Gastrocnemius medialis (tissue), 4 donors: ENCODE measurements at regions not wholly inside any gene's neighbourhood (a gene's known extent, or its start where the extent isn't known, plus 50 kb on each side); places are given as distances from the start of the nearest gene placed in this dataset.

Experiments
- ATAC-seq, 2 donors: fragments of 150-250 bp; one replicate each; pipeline ENCODE4 v1.9.1; 2016
- DNase-seq, 2 donors: peaks; one replicate each; pipeline ENCODE4 v3.0.0-alpha.2; 2019
- H3K27ac ChIP-seq, 4 donors: fragments of 200-600 bp; sonication (generic); 1 replicate in 1 of 4; 2 replicates in 3 of 4; pipeline ENCODE4 v1.5.1; 2016 to 2018; ENCODE audit warnings: mild to moderate bottlenecking in 2 of 4, moderate library complexity in 1 of 4
- H3K27me3 ChIP-seq, 3 donors: fragments of 200-600 bp; sonication (generic) in 2 of 3; 1 replicate in 1 of 3; 2 replicates in 2 of 3; pipeline versions ENCODE4 v1.5.1 to v1.6.0; 2016 to 2019; ENCODE audit warnings: mild to moderate bottlenecking in 1 of 3, moderate library complexity in 1 of 3
- H3K36me3 ChIP-seq, 2 donors: fragments of 200-600 bp; sonication (generic) in 1 of 2; one replicate each; pipeline ENCODE4 v1.5.1; 2017 to 2018
- H3K4me1 ChIP-seq, 2 donors: fragments of 200-600 bp; sonication (generic) in 1 of 2; one replicate each; pipeline ENCODE4 v1.5.1; 2016 to 2017; ENCODE audit warnings: mild to moderate bottlenecking in 2 of 2
- H3K4me3 ChIP-seq, 4 donors: fragments of 200-600 bp; sonication (generic) in 3 of 4; 1 replicate in 1 of 4; 2 replicates in 3 of 4; pipeline ENCODE4 v1.5.1; 2016 to 2019; ENCODE audit warnings: mild to moderate bottlenecking in 2 of 4
- H3K9me3 ChIP-seq, 3 donors: fragments of 200-600 bp; sonication (generic) in 2 of 3; 1 replicate in 1 of 3; 2 replicates in 2 of 3; pipeline ENCODE4 v1.5.1; 2016 to 2019
- POLR2A ChIP-seq, 2 donors: fragments of 450-650 bp; IDR thresholded peaks; one replicate each; pipeline ENCODE4 v1.6.1; 2017; ENCODE audit warnings: antibody characterized with exemption in 2 of 2, mild to moderate bottlenecking in 2 of 2, moderate library complexity in 2 of 2
- in situ Hi-C, 4 donors: fragments of 200-750 bp; cut with MboI; loops; one replicate each; pipeline versions ENCODE4 v1.15.0 to v1.8.0; 2017; ENCODE audit warnings: low sequenced_read_pairs in 4 of 4
- intact Hi-C: fragments of 100-400 bp; cut with DNase I; formaldehyde crosslinking; loops from one replicate; pipeline ENCODE4 v1.15.1; 2023; ENCODE audit warnings: low total_unique reads
- TF ChIP-seq, protein P1 (sequence below), 5 experiments: fragments of 450-650 bp in 3 of 5; fragments of 200-600 bp in 2 of 5; sonication (generic) in 2 of 5; IDR thresholded peaks in 4 of 5; conservative IDR thresholded peaks in 1 of 5; 1 replicate in 4 of 5; 2 replicates in 1 of 5; pipeline ENCODE4 v1.5.1; 2016 to 2019; ENCODE audit warnings: antibody characterized with exemption in 5 of 5, mild to moderate bottlenecking in 3 of 5, moderate library complexity in 3 of 5

DNA sequence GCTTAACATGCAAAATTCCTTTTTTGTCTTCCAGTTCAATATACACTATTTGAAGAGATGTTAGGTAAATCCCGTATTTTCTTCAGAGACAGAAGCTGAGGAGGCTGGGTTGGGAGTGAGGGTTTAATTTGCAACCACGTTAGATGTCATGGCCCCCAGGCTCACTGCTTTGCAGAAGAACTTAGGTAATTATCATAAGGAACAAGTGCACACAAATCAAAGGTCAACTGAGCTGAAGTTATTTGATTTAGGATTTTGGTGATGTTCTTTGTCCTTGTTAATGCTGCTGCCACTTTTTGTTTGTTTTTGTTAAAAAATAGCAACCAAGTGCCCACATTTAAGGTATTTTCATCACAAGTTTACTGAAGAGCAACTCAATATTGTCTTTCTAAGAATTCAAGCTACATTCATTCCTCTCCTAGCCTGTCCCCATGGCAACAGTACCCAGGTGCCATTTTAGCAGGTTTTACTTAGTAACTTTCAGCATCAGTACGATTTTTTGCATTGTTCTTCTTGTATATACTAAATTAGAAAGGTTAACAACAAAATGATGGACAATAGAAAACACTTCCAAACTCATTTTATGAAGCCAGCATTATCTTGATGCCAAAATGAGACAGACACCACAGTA, 62.9 kb upstream of the NDUFV2 start:
- Histone ChIP-seq H3K27ac (no peak overlapping the region), H3K27me3 (no peaks in the 10 kb centered on the region), H3K9me3 (no peaks in the 10 kb centered on the region), H3K36me3 (no peaks in the 10 kb centered on the region), H3K4me1 (no peaks in the 10 kb centered on the region), H3K4me3 (no peak overlapping the region)
- intact Hi-C loops (no loop called here), in situ Hi-C loops (no loop called here)
- TF ChIP-seq, protein P1, sequence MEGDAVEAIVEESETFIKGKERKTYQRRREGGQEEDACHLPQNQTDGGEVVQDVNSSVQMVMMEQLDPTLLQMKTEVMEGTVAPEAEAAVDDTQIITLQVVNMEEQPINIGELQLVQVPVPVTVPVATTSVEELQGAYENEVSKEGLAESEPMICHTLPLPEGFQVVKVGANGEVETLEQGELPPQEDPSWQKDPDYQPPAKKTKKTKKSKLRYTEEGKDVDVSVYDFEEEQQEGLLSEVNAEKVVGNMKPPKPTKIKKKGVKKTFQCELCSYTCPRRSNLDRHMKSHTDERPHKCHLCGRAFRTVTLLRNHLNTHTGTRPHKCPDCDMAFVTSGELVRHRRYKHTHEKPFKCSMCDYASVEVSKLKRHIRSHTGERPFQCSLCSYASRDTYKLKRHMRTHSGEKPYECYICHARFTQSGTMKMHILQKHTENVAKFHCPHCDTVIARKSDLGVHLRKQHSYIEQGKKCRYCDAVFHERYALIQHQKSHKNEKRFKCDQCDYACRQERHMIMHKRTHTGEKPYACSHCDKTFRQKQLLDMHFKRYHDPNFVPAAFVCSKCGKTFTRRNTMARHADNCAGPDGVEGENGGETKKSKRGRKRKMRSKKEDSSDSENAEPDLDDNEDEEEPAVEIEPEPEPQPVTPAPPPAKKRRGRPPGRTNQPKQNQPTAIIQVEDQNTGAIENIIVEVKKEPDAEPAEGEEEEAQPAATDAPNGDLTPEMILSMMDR (IDR thresholded peaks at IDR 0.05 in 4 of 5, conservative IDR thresholded peaks at IDR 0.05 in 1 of 5) = no peak
- no peak for TF ChIP-seq POLR2A (IDR thresholded peaks at IDR 0.05)
- DNase-seq = no peak
- ATAC-seq = no peak

DNA sequence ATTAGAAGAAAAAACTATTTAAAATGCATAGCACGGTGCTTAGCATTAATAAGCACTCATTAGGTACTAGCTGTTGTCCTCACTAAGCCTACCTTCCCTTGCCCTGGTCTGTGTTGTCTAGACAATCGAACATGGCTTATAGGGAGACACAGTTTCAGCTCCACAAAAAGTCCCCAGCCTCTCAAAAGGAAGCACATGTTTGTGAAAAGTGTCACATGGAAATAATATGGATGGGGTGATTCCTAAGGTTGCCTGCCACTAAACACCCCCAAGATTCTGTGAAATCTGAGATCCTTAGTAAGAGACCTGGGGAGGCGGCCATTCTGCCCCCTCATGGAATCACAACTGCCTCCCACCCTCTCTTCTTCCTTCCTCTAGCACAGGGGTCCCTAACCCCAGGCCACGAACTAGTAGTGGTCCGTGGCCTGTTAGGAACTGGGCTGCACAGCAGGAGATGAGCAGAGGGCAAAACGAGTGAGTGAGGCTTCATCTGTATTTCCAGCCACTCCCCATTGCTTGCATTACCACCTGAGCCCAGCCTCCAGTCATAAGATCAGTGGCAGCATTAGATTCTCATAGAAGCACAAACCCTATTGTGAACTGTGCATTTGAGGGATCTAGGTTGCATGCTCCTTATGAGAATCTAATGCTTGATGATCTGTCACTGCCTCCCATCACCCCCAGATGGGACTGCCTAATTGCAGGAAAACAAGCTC, 59.6 kb upstream of the NDUFV2 start:
- no peak overlapping the region for H3K4me3 ChIP-seq

DNA sequence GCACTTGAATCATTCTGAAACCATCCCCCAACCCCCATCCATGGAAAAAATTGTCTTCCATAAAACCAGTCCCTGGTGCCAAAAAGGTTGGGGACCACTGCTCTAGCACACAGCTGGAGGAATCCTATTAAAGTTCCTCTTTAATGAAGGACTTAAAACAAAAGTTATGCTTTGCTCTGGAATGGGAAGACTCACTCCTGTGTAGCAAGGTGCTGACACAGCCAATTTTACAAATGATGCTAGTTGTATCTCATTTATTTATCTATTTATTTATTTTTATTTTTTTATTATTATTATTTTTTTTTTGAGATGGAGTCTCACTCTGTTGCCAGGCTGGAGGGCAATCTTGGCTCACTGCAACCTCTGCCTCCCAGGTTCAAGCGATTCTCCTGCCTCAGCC, 58.9 kb upstream of the NDUFV2 start:
- TF ChIP-seq, protein P1 (IDR thresholded peaks at IDR 0.05 in 4 of 5, conservative IDR thresholded peaks at IDR 0.05 in 1 of 5) = no peak
- TF ChIP-seq POLR2A (IDR thresholded peaks at IDR 0.05) = no peak
- Histone ChIP-seq H3K4me3 (no peak overlapping the region), H3K9me3 (no peaks in the 10 kb centered on the region), H3K27ac (no peak overlapping the region), H3K27me3 (no peaks in the 10 kb centered on the region), H3K4me1 (no peaks in the 10 kb centered on the region), H3K36me3 (no peaks in the 10 kb centered on the region)
- intact Hi-C loops (no loop called here), in situ Hi-C loops (no loop called here)
- ATAC-seq (no peak), DNase-seq (no peak)

More for the DNA sequence above, 59.6 kb upstream of the NDUFV2 start:
- no peak for ATAC-seq
- Histone ChIP-seq H3K27me3 (no peaks in the 10 kb centered on the region), H3K4me1 (no peaks in the 10 kb centered on the region), H3K36me3 (no peaks in the 10 kb centered on the region), H3K27ac (no peak overlapping the region), H3K9me3 (no peaks in the 10 kb centered on the region)
- in situ Hi-C loops (no loop called here), intact Hi-C loops (no loop called here)
- TF ChIP-seq, protein P1 (IDR thresholded peaks at IDR 0.05 in 4 of 5, conservative IDR thresholded peaks at IDR 0.05 in 1 of 5) = no peak
- no peak for TF ChIP-seq POLR2A (IDR thresholded peaks at IDR 0.05)
- no peak for DNase-seq

DNA sequence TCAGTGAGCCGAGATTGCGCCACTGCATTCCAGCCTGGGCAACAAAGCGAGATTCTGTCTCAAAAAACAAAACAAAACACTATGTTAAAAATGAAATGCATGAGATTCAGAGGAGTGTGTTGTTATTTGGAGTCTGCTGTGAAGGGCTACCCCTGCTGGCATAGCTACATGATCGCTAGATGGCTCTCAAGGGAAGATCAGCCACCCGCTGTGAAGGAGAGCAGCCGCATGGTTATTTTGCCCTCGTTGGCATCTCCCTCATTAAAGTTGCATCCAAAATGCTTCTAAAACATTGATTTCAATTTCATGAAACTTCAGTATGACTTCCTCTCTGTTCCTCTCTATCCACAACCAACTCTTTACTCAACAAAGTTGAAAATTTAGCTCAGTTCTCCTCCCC, 54.8 kb upstream of the NDUFV2 start:
- in situ Hi-C loops = no loop called here
- no peak for ATAC-seq

More for the DNA sequence above, 54.8 kb upstream of the NDUFV2 start:
- H3K4me3 ChIP-seq = no peak overlapping the region
- TF ChIP-seq, protein P1 (IDR thresholded peaks at IDR 0.05 in 4 of 5, conservative IDR thresholded peaks at IDR 0.05 in 1 of 5) = no peak
- TF ChIP-seq POLR2A (IDR thresholded peaks at IDR 0.05) = no peak
- H3K36me3 ChIP-seq = no peaks in the 10 kb centered on the region
- no peaks in the 10 kb centered on the region for H3K9me3 ChIP-seq
- no peaks in the 10 kb centered on the region for H3K4me1 ChIP-seq
- no peaks in the 10 kb centered on the region for H3K27me3 ChIP-seq
- DNase-seq = no peak
- H3K27ac ChIP-seq = no peak overlapping the region
- intact Hi-C loops = no loop called here
